Cardiac fibroblast (primary cell): ENCODE measurements at regions not wholly inside any gene's neighbourhood (a gene's known extent, or its start where the extent isn't known, plus 50 kb on each side); places are given as distances from the start of the nearest gene placed in this dataset.

Experiments used
- DNase-seq, 2 donors: peaks; one replicate each; pipeline versions ENCODE4 v3.0.0 to v3.0.0-alpha.2; 2010; ENCODE audit warnings: low read depth in 2 of 2
- H3K4me3 ChIP-seq, 2 donors: replicated peaks in 1 of 2; 1 replicate in 1 of 2; 2 replicates in 1 of 2; pipeline ENCODE4 v1.5.1; 2011; ENCODE audit warnings: low read depth in 2 of 2, low read length in 2 of 2, mild to moderate bottlenecking in 2 of 2, moderate library complexity in 1 of 2
- CTCF ChIP-seq: IDR thresholded peaks from one replicate; pipeline ENCODE4 v1.5.1; 2011; ENCODE audit warnings: low read depth, mild to moderate bottlenecking, low read length, inconsistent platforms

GRCh38 chr1:29789910-29790247, 553.6 kb downstream of the PTPRU start:
- DNase-seq, result no peak
- no peak overlapping the region for H3K4me3 ChIP-seq
- no peak for TF ChIP-seq CTCF

- TF ChIP-seq CTCF, result no peak
- no peak for DNase-seq
- no peak overlapping the region for H3K4me3 ChIP-seq
Observed at GRCh38 chr1:29789221-29789909, 553.0 kb downstream of the PTPRU start.

GRCh38 chr1:29786791-29787732, 550.7 kb downstream of the PTPRU start:
- H3K4me3 ChIP-seq, result no peak overlapping the region
- DNase-seq, result no peak
- TF ChIP-seq CTCF, result no peak

- TF ChIP-seq CTCF, result no peak
- DNase-seq, result no peak
Observed at GRCh38 chr1:29786195-29786594, 549.9 kb downstream of the PTPRU start.

GRCh38 chr1:29785554-29785953, 549.2 kb downstream of the PTPRU start:
- TF ChIP-seq CTCF, result no peak
- H3K4me3 ChIP-seq, result no peak overlapping the region
- no peak for DNase-seq

More at GRCh38 chr1:29786195-29786594, 549.9 kb downstream of the PTPRU start:
- H3K4me3 ChIP-seq, result no peak overlapping the region

GRCh38 chr1:29785137-29785527, 548.8 kb downstream of the PTPRU start:
- no peak for TF ChIP-seq CTCF
- DNase-seq, result no peak
- H3K4me3 ChIP-seq, result no peak overlapping the region
